Hepatocyte (in vitro differentiated cells): ENCODE measurements at regions not wholly inside any gene's neighbourhood (a gene's known extent, or its start where the extent isn't known, plus 50 kb on each side); places are given as distances from the start of the nearest gene placed in this dataset.
A peak's percentile ranks its signal among the peaks of the same experiment; 100 is the strongest.

Experiments
- DNase-seq: peaks from one replicate; pipeline ENCODE4 v3.0.0-alpha.2; 2016; ENCODE audit warnings: low spot score
- H2AFZ ChIP-seq: fragments of 200-600 bp; sonication (generic); 2 replicates; pipeline ENCODE4 v1.6.0; 2016; ENCODE audit warnings: antibody characterized with exemption, mild to moderate bottlenecking
- H3K27ac ChIP-seq: fragments of 200-600 bp; sonication (generic); 2 replicates; pipeline ENCODE4 v1.5.1; 2016; ENCODE audit warnings: mild to moderate bottlenecking
- H3K27me3 ChIP-seq: fragments of 200-600 bp; sonication (generic); 2 replicates; pipeline ENCODE4 v1.6.1; 2016
- H3K36me3 ChIP-seq: fragments of 200-600 bp; sonication (generic); replicated peaks from 2 replicates; pipeline ENCODE4 v1.5.1; 2016; ENCODE audit warnings: low read depth; ENCODE audit not compliant: insufficient read depth
- H3K4me1 ChIP-seq: fragments of 200-600 bp; sonication (generic); 2 replicates; pipeline ENCODE4 v1.5.1; 2016; ENCODE audit warnings: mild to moderate bottlenecking, moderate library complexity; ENCODE audit not compliant: insufficient read depth
- H3K4me2 ChIP-seq: fragments of 200-600 bp; sonication (generic); 2 replicates; pipeline ENCODE4 v1.6.0; 2016
- H3K4me3 ChIP-seq: fragments of 200-600 bp; sonication (generic); 2 replicates; pipeline ENCODE4 v1.5.1; 2016; ENCODE audit warnings: mild to moderate bottlenecking
- H3K79me2 ChIP-seq: fragments of 200-600 bp; sonication (generic); 2 replicates; pipeline ENCODE4 v1.6.0; 2017; ENCODE audit warnings: mild to moderate bottlenecking
- H3K9me2 ChIP-seq: fragments of 200-600 bp; sonication (generic); replicated peaks from 2 replicates; pipeline ENCODE4 v1.6.0; 2017; ENCODE audit warnings: mild to moderate bottlenecking; ENCODE audit not compliant: insufficient read depth
- H3K9me3 ChIP-seq: fragments of 200-600 bp; sonication (generic); 2 replicates; pipeline ENCODE4 v1.5.1; 2016; ENCODE audit warnings: low read depth, mild to moderate bottlenecking
- H4K20me1 ChIP-seq: fragments of 200-600 bp; sonication (generic); 2 replicates; pipeline ENCODE4 v1.6.0; 2016; ENCODE audit warnings: mild to moderate bottlenecking; ENCODE audit not compliant: insufficient read depth, poor library complexity, severe bottlenecking
- EZH2 ChIP-seq: fragments of 200-600 bp; sonication (generic); IDR thresholded peaks from 2 replicates; pipeline ENCODE4 v1.6.1; 2016; ENCODE audit warnings: antibody characterized with exemption, mild to moderate bottlenecking, borderline replicate concordance
- EZH2phosphoT487 ChIP-seq: fragments of 200-600 bp; sonication (generic); IDR thresholded peaks from one replicate; pipeline ENCODE4 v1.6.1; 2018; ENCODE audit warnings: antibody characterized with exemption, mild to moderate bottlenecking, low read depth, moderate library complexity; ENCODE audit not compliant: unreplicated experiment, severe bottlenecking
- WGBS: methylation state at CpG from one replicate; pipeline ENCODE4 v1.1.6; 2016; ENCODE audit warnings: low lambda C conversion rate; ENCODE audit errors: missing lambda C conversion rate; 5-methylcytosine and 5-hydroxymethylcytosine counted together
- TF ChIP-seq, protein P1 (sequence below): fragments of 200-600 bp; sonication (generic); IDR thresholded peaks from 2 replicates; pipeline ENCODE4 v1.5.1; 2016; ENCODE audit warnings: antibody characterized with exemption, mild to moderate bottlenecking; ENCODE audit not compliant: poor library complexity

GRCh38 chr1:78227705-78228635 is 182.2 kb downstream of the GIPC2 start:
- Histone ChIP-seq H3K79me2 (no peaks in the 10 kb centered on the region), H3K9me3 (no peaks in the 10 kb centered on the region), H3K4me2 (no peak overlapping the region), H3K36me3 (no peaks in the 10 kb centered on the region), H3K27me3 (no peaks in the 10 kb centered on the region), H3K27ac (peak overlapping the region; percentile 10), H3K4me3 (no peak overlapping the region), H2AFZ (no peak overlapping the region), H3K4me1 (no peaks in the 10 kb centered on the region), H3K9me2 (no peaks in the 10 kb centered on the region), H4K20me1 (no peaks in the 10 kb centered on the region)
- no peak for DNase-seq
- TF ChIP-seq EZH2phosphoT487, result no peak
- TF ChIP-seq, protein P1, sequence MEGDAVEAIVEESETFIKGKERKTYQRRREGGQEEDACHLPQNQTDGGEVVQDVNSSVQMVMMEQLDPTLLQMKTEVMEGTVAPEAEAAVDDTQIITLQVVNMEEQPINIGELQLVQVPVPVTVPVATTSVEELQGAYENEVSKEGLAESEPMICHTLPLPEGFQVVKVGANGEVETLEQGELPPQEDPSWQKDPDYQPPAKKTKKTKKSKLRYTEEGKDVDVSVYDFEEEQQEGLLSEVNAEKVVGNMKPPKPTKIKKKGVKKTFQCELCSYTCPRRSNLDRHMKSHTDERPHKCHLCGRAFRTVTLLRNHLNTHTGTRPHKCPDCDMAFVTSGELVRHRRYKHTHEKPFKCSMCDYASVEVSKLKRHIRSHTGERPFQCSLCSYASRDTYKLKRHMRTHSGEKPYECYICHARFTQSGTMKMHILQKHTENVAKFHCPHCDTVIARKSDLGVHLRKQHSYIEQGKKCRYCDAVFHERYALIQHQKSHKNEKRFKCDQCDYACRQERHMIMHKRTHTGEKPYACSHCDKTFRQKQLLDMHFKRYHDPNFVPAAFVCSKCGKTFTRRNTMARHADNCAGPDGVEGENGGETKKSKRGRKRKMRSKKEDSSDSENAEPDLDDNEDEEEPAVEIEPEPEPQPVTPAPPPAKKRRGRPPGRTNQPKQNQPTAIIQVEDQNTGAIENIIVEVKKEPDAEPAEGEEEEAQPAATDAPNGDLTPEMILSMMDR, result no peak
- no peak for TF ChIP-seq EZH2
- WGBS, result 65% methylated on average over 6 of the region's 6 CpGs

DNA sequence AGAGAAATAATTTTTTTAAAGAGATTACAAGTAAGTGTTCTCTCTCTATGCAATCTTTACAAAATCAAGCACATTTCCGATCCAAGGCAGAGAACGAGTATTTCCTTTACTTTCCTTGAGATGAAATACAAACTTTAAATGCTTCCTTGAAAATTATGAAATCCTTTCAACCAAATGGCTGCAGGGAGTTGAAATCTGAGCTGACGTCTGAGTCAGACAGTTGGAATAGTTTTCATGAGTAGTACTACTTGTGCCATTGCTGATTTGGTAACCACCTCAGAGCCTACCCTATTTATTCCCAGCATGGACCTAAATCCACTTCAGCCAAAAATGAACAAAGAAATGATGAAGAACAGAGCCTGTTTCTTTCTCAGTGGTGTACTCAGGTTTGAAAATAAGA is 183.6 kb downstream of the GIPC2 start:
- Histone ChIP-seq H3K27ac (no peak overlapping the region), H3K27me3 (no peaks in the 10 kb centered on the region), H3K4me2 (no peak overlapping the region), H3K9me2 (no peaks in the 10 kb centered on the region), H4K20me1 (no peaks in the 10 kb centered on the region), H3K4me1 (no peaks in the 10 kb centered on the region), H3K4me3 (no peak overlapping the region), H3K9me3 (no peaks in the 10 kb centered on the region), H2AFZ (no peak overlapping the region), H3K36me3 (no peaks in the 10 kb centered on the region), H3K79me2 (no peaks in the 10 kb centered on the region)
- no peak for DNase-seq
- TF ChIP-seq, protein P1, result no peak
- TF ChIP-seq EZH2phosphoT487, result no peak
- no peak for TF ChIP-seq EZH2
- WGBS, result 52% methylated on average over 3 of the region's 3 CpGs

- no peaks in the 10 kb centered on the region for H3K27me3 ChIP-seq
- H3K4me1 ChIP-seq, result no peaks in the 10 kb centered on the region
- no peaks in the 10 kb centered on the region for H3K36me3 ChIP-seq
- H2AFZ ChIP-seq, result no peak overlapping the region
- no peak overlapping the region for H3K4me2 ChIP-seq
- 62% methylated on average over 3 of the region's 3 CpGs for WGBS
- H3K9me3 ChIP-seq, result no peaks in the 10 kb centered on the region
- no peaks in the 10 kb centered on the region for H4K20me1 ChIP-seq
- no peak overlapping the region for H3K27ac ChIP-seq
- H3K4me3 ChIP-seq, result no peak overlapping the region
- TF ChIP-seq EZH2phosphoT487 (no peak), EZH2 (no peak)
- TF ChIP-seq, protein P1, result no peak
- no peaks in the 10 kb centered on the region for H3K79me2 ChIP-seq
- no peak for DNase-seq
- no peaks in the 10 kb centered on the region for H3K9me2 ChIP-seq
Measured at GRCh38 chr1:78231477-78231876, 185.7 kb downstream of the GIPC2 start.
